GM12878 (cell line): ENCODE measurements at regions not wholly inside any gene's neighbourhood (a gene's known extent, or its start where the extent isn't known, plus 50 kb on each side); places are given as distances from the start of the nearest gene placed in this dataset.
"Not testable (repeated sequence)": the region's sequence is repeated elsewhere in the genome, so short reads cannot be mapped to it uniquely, and the experiment has no call there.

Experiments
- ATAC-seq: fragments of 200-7000 bp; cut with Tn5 transposase; 3 replicates; pipeline ENCODE4 v1.9.1; 2020; ENCODE audit warnings: mild to moderate bottlenecking, moderate library complexity
- BruUV-seq: library from RNA; stranded (reverse); fragments of 400-500 nt; replicated peaks from 2 replicates; lab custom pipeline; 2021; lab: Mats Ljungman, UMichigan
- CTCF ChIA-PET: fragments of 300-600 bp; sonication (Branson Sonifier 250); formaldehyde crosslinking; extraction: SDS; loops from one replicate; lab custom pipeline; 2021; ENCODE audit warnings: inconsistent platforms; lab: Yijun Ruan, JAX
- POLR2A ChIA-PET: fragments of 350-600 bp; formaldehyde crosslinking; extraction: SDS; loops from one replicate; lab custom pipeline; 2021; ENCODE audit warnings: inconsistent platforms; lab: Charles Lee
- RAD21 ChIA-PET: fragments of 300-600 bp; sonication (Branson Sonifier 250); formaldehyde crosslinking; loops from one replicate; lab custom pipeline; 2023; ENCODE audit warnings: antibody characterized with exemption; ENCODE audit not compliant: unreplicated experiment; lab: Charles Lee
- SMC1A ChIA-PET: fragments of 300-600 bp; sonication (Branson Sonifier 250); formaldehyde crosslinking; loops from one replicate; lab custom pipeline; 2023; ENCODE audit not compliant: unreplicated experiment, uncharacterized antibody; lab: Charles Lee
- DNase-seq: peaks from one replicate; pipeline ENCODE4 v3.0.0-alpha.2; 2011; ENCODE audit warnings: low read depth, low spot score
- FAIRE-seq: peaks from 3 replicates; lab custom pipeline; 2011; peaks lifted over from hg19 to GRCh38; lab: Jason Lieb, UNC
- H2AFZ ChIP-seq: 2 replicates; pipeline ENCODE4 v1.6.0; 2011; ENCODE audit warnings: low read depth, low read length, control low read depth; ENCODE audit not compliant: control insufficient read depth
- H3K27ac ChIP-seq: 2 replicates; pipeline ENCODE4 v1.5.1; 2011; ENCODE audit warnings: control low read depth; ENCODE audit not compliant: control insufficient read depth, insufficient read depth
- H3K27me3 ChIP-seq, 2 experiments: replicated peaks in 1 of 2; 2 replicates each; pipeline versions ENCODE4 v1.6.0 to v1.6.1; 2011; ENCODE audit warnings: low read length in 1 of 2; ENCODE audit not compliant: control insufficient read depth in 2 of 2, insufficient read depth in 2 of 2
- H3K36me3 ChIP-seq, 2 experiments: 2 replicates each; pipeline ENCODE4 v1.5.1; 2011; ENCODE audit warnings: low read length in 1 of 2; ENCODE audit not compliant: control insufficient read depth in 2 of 2, insufficient read depth in 2 of 2
- H3K4me1 ChIP-seq: 2 replicates; pipeline ENCODE4 v1.6.1; 2011; ENCODE audit warnings: mild to moderate bottlenecking, low read length, moderate library complexity, mixed read lengths; ENCODE audit not compliant: control insufficient read depth, insufficient read depth
- H3K4me2 ChIP-seq: 2 replicates; pipeline ENCODE4 v1.6.0; 2011; ENCODE audit warnings: control low read depth; ENCODE audit not compliant: control insufficient read depth, insufficient read depth
- H3K4me3 ChIP-seq: fragments of 200-600 bp; sonication (generic); 2 replicates; pipeline ENCODE4 v1.5.1; 2016
- H3K79me2 ChIP-seq: 2 replicates; pipeline ENCODE4 v1.6.0; 2011; ENCODE audit warnings: low read length; ENCODE audit not compliant: control insufficient read depth, insufficient read depth
- H3K9ac ChIP-seq: 2 replicates; pipeline ENCODE4 v1.8.0; 2011; ENCODE audit warnings: low read length, control low read depth, mixed read lengths; ENCODE audit not compliant: control insufficient read depth, insufficient read depth
- H3K9me3 ChIP-seq: replicated peaks from 3 replicates; pipeline ENCODE4 v1.5.1; 2011; ENCODE audit warnings: mild to moderate bottlenecking, low read length; ENCODE audit not compliant: control insufficient read depth, insufficient read depth
- H4K20me1 ChIP-seq: 2 replicates; pipeline ENCODE4 v1.6.0; 2011; ENCODE audit not compliant: control insufficient read depth, insufficient read depth
- BMI1 ChIP-seq: fragments of 450-650 bp; IDR thresholded peaks from 2 replicates; pipeline ENCODE4 v1.6.1; 2016; ENCODE audit warnings: mild to moderate bottlenecking, moderate library complexity, borderline replicate concordance
- CBX3 ChIP-seq: fragments of 200-600 bp; sonication (generic); IDR thresholded peaks from 2 replicates; pipeline ENCODE4 v1.6.1; 2016; ENCODE audit warnings: low read depth, borderline replicate concordance
- DPF2 ChIP-seq: fragments of 450-650 bp; IDR thresholded peaks from 2 replicates; pipeline ENCODE4 v1.6.1; 2017; ENCODE audit warnings: mild to moderate bottlenecking
- GABPA ChIP-seq: IDR thresholded peaks from 2 replicates; pipeline ENCODE4 v1.6.1; 2014; ENCODE audit warnings: antibody characterized with exemption, low read depth, mild to moderate bottlenecking, inconsistent platforms
- LARP7 ChIP-seq: fragments of 450-650 bp; IDR thresholded peaks from 2 replicates; pipeline ENCODE4 v1.6.1; 2017; ENCODE audit warnings: mild to moderate bottlenecking
- NFYB ChIP-seq: IDR thresholded peaks from 2 replicates; pipeline ENCODE4 v1.6.1; 2011; ENCODE audit warnings: low read depth, mild to moderate bottlenecking, low read length, improper control_type of control experiment, moderate library complexity; ENCODE audit not compliant: insufficient read depth
- TCF3 ChIP-seq: IDR thresholded peaks from 2 replicates; pipeline ENCODE4 v1.6.1; 2012; ENCODE audit warnings: low read depth, mild to moderate bottlenecking, low read length, borderline replicate concordance; ENCODE audit not compliant: insufficient read depth
- ZZZ3 ChIP-seq: IDR thresholded peaks from 2 replicates; pipeline ENCODE4 v1.6.1; 2011; ENCODE audit warnings: low read depth; ENCODE audit not compliant: control insufficient read depth, insufficient read length
- WGBS: methylation state at CpG from one replicate; pipeline ENCODE4 v1.1.6; 2016; ENCODE audit warnings: low lambda C conversion rate; ENCODE audit not compliant: insufficient replicate concordance, insufficient coverage; ENCODE audit errors: missing lambda C conversion rate; 5-methylcytosine and 5-hydroxymethylcytosine counted together
- in situ Hi-C: fragments of 300-500 bp; cut with MboI; formaldehyde crosslinking; loops from 9 replicates; pipeline ENCODE4 v1.14.3; 2018; ENCODE audit warnings: mixed read lengths
- intact Hi-C: fragments of 100-400 bp; cut with micrococcal nuclease; formaldehyde crosslinking; loops from one replicate; pipeline ENCODE4 v1.14.2; 2022; ENCODE audit not compliant: unreplicated experiment
- TF ChIP-seq, protein P1 (sequence below): IDR thresholded peaks from 2 replicates; pipeline ENCODE4 v1.6.1; 2012; ENCODE audit warnings: mild to moderate bottlenecking, low read depth, low read length
- TF ChIP-seq, protein P2 (sequence below): IDR thresholded peaks from 2 replicates; pipeline ENCODE4 v1.6.1; 2012; ENCODE audit warnings: low read length, inconsistent platforms
- TF ChIP-seq, protein P3 (sequence below): fragments of 450-650 bp; IDR thresholded peaks from 2 replicates; pipeline ENCODE4 v1.6.1; 2017; ENCODE audit warnings: mild to moderate bottlenecking

DNA sequence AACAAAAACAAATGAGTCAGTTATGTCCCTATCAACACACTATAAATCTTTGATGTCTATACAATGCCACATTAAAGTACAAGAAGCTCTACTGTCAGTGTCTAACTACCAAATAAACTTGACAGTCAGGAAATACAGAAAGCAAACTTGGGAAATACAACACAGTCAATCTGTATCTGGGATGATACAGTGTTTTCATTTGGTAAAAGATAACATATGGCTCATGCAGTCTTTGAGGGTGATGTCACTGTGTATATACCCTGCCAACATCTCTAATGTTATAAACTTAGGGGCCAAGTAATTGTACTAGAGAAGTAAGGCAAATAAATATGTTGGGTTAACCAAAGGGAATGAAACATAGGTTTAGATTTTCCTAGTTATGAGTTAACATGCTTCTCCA is 552.5 kb upstream of the ADAMTS5 start (continued):
- TF ChIP-seq ZZZ3 (no peak), TCF3 (no peak)

DNA sequence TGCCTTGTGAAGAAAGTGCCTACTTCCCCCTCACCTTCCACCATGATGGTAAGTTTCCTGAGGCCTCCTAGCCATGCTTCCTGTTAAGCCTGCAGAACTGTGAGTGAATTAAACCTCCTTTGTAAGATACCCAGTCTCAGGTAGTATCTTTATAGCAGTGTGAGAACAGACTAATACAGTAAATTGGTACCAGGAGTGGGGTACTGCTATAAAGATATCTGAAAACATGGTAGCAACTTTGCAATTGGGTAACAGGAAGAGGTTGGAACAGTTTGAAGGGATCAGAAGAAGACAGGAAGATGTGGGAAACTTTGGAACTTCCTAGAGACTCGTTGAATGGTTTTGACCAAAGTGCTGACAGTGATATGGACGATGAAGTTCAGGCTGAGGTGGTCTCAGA is 550.3 kb upstream of the ADAMTS5 start:
- H3K36me3 ChIP-seq, ATAC-seq, FAIRE-seq, BruUV-seq, H3K4me2 ChIP-seq, RAD21 ChIA-PET, H3K4me1 ChIP-seq, H3K27me3 ChIP-seq, in situ Hi-C loops, intact Hi-C loops, H3K4me3 ChIP-seq, CTCF ChIA-PET, H4K20me1 ChIP-seq, H3K27ac ChIP-seq, H3K79me2 ChIP-seq, POLR2A ChIA-PET, H3K9ac ChIP-seq, H2AFZ ChIP-seq, SMC1A ChIA-PET, DNase-seq, H3K9me3 ChIP-seq: not testable (repeated sequence)
- WGBS, result 0% methylated on average over 2 of the region's 2 CpGs

DNA sequence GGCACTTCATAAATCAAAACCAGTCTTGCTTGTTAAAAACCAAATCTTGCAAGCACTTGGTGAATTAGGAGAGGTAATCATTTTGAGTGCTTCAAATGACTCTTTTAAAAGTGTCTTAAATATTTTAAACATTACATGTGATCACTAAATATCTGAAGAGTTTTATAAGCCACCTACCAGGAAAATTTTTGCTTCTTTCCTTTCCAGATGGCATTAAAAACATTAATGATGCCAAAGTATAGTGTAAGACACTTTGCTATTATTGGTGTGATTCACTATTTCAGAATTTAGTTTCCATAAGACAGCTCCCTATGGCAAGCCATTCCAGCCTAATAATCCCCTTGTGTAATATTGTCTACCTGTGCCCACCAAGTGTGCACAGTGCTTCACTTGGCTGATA is 548.8 kb upstream of the ADAMTS5 start:
- no peaks in the 10 kb centered on the region for H3K27me3 ChIP-seq
- ATAC-seq (no peak), DNase-seq (no peak), FAIRE-seq (no peak)
- ChIA-PET CTCF (no interaction called here), RAD21 (no interaction called here), SMC1A (no interaction called here), POLR2A (no interaction called here)
- in situ Hi-C loops, result no loop called here
- no peaks in the 10 kb centered on the region for H3K4me1 ChIP-seq
- no peak overlapping the region for H3K4me3 ChIP-seq
- H3K27ac ChIP-seq, result no peak overlapping the region
- no peak overlapping the region for H3K4me2 ChIP-seq
- H3K9me3 ChIP-seq, result no peaks in the 10 kb centered on the region
- intact Hi-C loops, result no loop called here
- no peak overlapping the region for H2AFZ ChIP-seq
- H4K20me1 ChIP-seq, result no peaks in the 10 kb centered on the region
- no TSS peak for BruUV-seq
- H3K79me2 ChIP-seq, result no peaks in the 10 kb centered on the region
- H3K36me3 ChIP-seq, result no peaks in the 10 kb centered on the region
- no peak overlapping the region for H3K9ac ChIP-seq
- TF ChIP-seq NFYB (no peak), LARP7 (no peak), BMI1 (no peak), DPF2 (no peak), CBX3 (no peak), GABPA (no peak)
- TF ChIP-seq, protein P1, sequence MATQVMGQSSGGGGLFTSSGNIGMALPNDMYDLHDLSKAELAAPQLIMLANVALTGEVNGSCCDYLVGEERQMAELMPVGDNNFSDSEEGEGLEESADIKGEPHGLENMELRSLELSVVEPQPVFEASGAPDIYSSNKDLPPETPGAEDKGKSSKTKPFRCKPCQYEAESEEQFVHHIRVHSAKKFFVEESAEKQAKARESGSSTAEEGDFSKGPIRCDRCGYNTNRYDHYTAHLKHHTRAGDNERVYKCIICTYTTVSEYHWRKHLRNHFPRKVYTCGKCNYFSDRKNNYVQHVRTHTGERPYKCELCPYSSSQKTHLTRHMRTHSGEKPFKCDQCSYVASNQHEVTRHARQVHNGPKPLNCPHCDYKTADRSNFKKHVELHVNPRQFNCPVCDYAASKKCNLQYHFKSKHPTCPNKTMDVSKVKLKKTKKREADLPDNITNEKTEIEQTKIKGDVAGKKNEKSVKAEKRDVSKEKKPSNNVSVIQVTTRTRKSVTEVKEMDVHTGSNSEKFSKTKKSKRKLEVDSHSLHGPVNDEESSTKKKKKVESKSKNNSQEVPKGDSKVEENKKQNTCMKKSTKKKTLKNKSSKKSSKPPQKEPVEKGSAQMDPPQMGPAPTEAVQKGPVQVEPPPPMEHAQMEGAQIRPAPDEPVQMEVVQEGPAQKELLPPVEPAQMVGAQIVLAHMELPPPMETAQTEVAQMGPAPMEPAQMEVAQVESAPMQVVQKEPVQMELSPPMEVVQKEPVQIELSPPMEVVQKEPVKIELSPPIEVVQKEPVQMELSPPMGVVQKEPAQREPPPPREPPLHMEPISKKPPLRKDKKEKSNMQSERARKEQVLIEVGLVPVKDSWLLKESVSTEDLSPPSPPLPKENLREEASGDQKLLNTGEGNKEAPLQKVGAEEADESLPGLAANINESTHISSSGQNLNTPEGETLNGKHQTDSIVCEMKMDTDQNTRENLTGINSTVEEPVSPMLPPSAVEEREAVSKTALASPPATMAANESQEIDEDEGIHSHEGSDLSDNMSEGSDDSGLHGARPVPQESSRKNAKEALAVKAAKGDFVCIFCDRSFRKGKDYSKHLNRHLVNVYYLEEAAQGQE, result no peak
- TF ChIP-seq, protein P2, sequence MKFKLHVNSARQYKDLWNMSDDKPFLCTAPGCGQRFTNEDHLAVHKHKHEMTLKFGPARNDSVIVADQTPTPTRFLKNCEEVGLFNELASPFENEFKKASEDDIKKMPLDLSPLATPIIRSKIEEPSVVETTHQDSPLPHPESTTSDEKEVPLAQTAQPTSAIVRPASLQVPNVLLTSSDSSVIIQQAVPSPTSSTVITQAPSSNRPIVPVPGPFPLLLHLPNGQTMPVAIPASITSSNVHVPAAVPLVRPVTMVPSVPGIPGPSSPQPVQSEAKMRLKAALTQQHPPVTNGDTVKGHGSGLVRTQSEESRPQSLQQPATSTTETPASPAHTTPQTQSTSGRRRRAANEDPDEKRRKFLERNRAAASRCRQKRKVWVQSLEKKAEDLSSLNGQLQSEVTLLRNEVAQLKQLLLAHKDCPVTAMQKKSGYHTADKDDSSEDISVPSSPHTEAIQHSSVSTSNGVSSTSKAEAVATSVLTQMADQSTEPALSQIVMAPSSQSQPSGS, result no peak
- TF ChIP-seq, protein P3, sequence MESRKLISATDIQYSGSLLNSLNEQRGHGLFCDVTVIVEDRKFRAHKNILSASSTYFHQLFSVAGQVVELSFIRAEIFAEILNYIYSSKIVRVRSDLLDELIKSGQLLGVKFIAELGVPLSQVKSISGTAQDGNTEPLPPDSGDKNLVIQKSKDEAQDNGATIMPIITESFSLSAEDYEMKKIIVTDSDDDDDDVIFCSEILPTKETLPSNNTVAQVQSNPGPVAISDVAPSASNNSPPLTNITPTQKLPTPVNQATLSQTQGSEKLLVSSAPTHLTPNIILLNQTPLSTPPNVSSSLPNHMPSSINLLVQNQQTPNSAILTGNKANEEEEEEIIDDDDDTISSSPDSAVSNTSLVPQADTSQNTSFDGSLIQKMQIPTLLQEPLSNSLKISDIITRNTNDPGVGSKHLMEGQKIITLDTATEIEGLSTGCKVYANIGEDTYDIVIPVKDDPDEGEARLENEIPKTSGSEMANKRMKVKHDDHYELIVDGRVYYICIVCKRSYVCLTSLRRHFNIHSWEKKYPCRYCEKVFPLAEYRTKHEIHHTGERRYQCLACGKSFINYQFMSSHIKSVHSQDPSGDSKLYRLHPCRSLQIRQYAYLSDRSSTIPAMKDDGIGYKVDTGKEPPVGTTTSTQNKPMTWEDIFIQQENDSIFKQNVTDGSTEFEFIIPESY, result no peak
